SK-N-SH treated with all-trans-retinoic acid at 6 μM for 48 hours (cell line): ENCODE measurements at regions not wholly inside any gene's neighbourhood (a gene's known extent, or its start where the extent isn't known, plus 50 kb on each side); places are given as distances from the start of the nearest gene placed in this dataset.

Experiments
- ATAC-seq: fragments of 200-7000 bp; cut with Tn5 transposase; 3 replicates; pipeline ENCODE4 v1.9.1; 2020; ENCODE audit warnings: mild to moderate bottlenecking, moderate library complexity
- BACH2 ChIP-seq: fragments of 250-450 bp; sonication (Bioruptor Pico); IDR thresholded peaks from 2 replicates; pipeline ENCODE4 v1.9.0; 2021; ENCODE audit warnings: mild to moderate bottlenecking, borderline replicate concordance
- ESRRG ChIP-seq: fragments of 250-450 bp; sonication (Bioruptor Pico); IDR thresholded peaks from 2 replicates; pipeline ENCODE4 v1.6.1; 2021; ENCODE audit warnings: mild to moderate bottlenecking
- GLIS3 ChIP-seq: fragments of 250-450 bp; sonication (Bioruptor Pico); IDR thresholded peaks from 2 replicates; pipeline ENCODE4 v1.5.0; 2020; ENCODE audit warnings: mild to moderate bottlenecking, moderate library complexity
- ISL1 ChIP-seq: fragments of 250-450 bp; sonication (Bioruptor Pico); IDR thresholded peaks from 2 replicates; pipeline ENCODE4 v2.1.2; 2022; ENCODE audit warnings: mild to moderate bottlenecking, moderate library complexity
- PPARA ChIP-seq: fragments of 250-450 bp; sonication (Bioruptor Pico); IDR thresholded peaks from 2 replicates; pipeline ENCODE4 v1.5.0; 2020; ENCODE audit warnings: mild to moderate bottlenecking, borderline replicate concordance
- RARB ChIP-seq: fragments of 250-450 bp; sonication (Bioruptor Pico); IDR thresholded peaks from 2 replicates; pipeline ENCODE4 v1.8.0; 2021; ENCODE audit warnings: mild to moderate bottlenecking, moderate library complexity
- SNAI2 ChIP-seq: fragments of 250-450 bp; sonication (Bioruptor Pico); IDR thresholded peaks from 2 replicates; pipeline ENCODE4 v1.5.0; 2020; ENCODE audit warnings: mild to moderate bottlenecking, moderate library complexity
- TCF4 ChIP-seq: fragments of 250-450 bp; sonication (Bioruptor Pico); IDR thresholded peaks from 2 replicates; pipeline ENCODE4 v1.8.0; 2021; ENCODE audit warnings: mild to moderate bottlenecking, moderate library complexity, borderline replicate concordance
- TOX ChIP-seq: fragments of 250-450 bp; sonication (Bioruptor Pico); IDR thresholded peaks from 2 replicates; pipeline ENCODE4 v1.8.0; 2021; ENCODE audit warnings: mild to moderate bottlenecking, moderate library complexity, borderline replicate concordance
- ZC3H10 ChIP-seq: fragments of 250-450 bp; sonication (Bioruptor Pico); IDR thresholded peaks from 2 replicates; pipeline ENCODE4 v1.5.1; 2021; ENCODE audit warnings: mild to moderate bottlenecking, moderate library complexity
- ZFP3 ChIP-seq: fragments of 250-450 bp; sonication (Bioruptor Pico); IDR thresholded peaks from 2 replicates; pipeline ENCODE4 v1.5.0; 2020; ENCODE audit warnings: mild to moderate bottlenecking, moderate library complexity
- TF ChIP-seq, protein P1 (sequence below): fragments of 250-450 bp; sonication (Bioruptor Pico); IDR thresholded peaks from 2 replicates; pipeline ENCODE4 v1.8.0; 2021; ENCODE audit warnings: low read depth, mild to moderate bottlenecking, moderate library complexity, borderline replicate concordance
- TF ChIP-seq, protein P2 (sequence below): fragments of 250-450 bp; sonication (Bioruptor Pico); IDR thresholded peaks from 2 replicates; pipeline ENCODE4 v1.8.0; 2020; ENCODE audit warnings: mild to moderate bottlenecking, moderate library complexity, borderline replicate concordance
- TF ChIP-seq, protein P3 (sequence below): fragments of 250-450 bp; sonication (Bioruptor Pico); IDR thresholded peaks from 2 replicates; pipeline ENCODE4 v1.5.1; 2021; ENCODE audit warnings: mild to moderate bottlenecking, moderate library complexity
- TF ChIP-seq, protein P4 (sequence below): fragments of 250-450 bp; sonication (Bioruptor Pico); IDR thresholded peaks from 2 replicates; pipeline ENCODE4 v1.5.1; 2020; ENCODE audit warnings: low read depth, mild to moderate bottlenecking, moderate library complexity
- TF ChIP-seq, protein P5 (sequence below): fragments of 250-450 bp; sonication (Bioruptor Pico); IDR thresholded peaks from 2 replicates; pipeline ENCODE4 v1.5.0; 2020; ENCODE audit warnings: mild to moderate bottlenecking, moderate library complexity

DNA sequence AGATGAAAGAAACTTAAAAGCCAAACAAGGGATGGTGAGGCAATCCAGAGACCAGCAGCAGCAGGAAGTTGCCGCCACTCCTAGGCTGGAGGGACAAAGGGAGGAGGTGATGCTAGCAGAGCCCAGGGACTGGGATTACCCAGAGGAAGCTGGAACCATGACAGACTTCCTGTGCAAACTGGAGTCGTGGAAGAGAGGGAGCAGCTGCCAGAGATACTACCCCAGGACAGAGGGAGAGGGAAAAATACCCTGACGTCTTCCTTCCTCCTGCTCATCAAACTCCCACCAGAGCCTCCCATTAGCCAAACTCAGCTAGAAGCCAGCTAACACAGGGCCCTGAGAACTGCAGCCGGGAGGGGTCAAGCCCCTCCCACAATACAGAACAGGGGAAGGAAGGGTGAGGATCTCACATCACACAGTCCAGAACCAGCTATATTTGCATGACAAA is 101.2 kb upstream of the KLF3 start (continued):
- no peak for TF ChIP-seq ZFP3 (CRISPR knock-in tag)
- TF ChIP-seq, all 23 proteins: peak for 0

DNA sequence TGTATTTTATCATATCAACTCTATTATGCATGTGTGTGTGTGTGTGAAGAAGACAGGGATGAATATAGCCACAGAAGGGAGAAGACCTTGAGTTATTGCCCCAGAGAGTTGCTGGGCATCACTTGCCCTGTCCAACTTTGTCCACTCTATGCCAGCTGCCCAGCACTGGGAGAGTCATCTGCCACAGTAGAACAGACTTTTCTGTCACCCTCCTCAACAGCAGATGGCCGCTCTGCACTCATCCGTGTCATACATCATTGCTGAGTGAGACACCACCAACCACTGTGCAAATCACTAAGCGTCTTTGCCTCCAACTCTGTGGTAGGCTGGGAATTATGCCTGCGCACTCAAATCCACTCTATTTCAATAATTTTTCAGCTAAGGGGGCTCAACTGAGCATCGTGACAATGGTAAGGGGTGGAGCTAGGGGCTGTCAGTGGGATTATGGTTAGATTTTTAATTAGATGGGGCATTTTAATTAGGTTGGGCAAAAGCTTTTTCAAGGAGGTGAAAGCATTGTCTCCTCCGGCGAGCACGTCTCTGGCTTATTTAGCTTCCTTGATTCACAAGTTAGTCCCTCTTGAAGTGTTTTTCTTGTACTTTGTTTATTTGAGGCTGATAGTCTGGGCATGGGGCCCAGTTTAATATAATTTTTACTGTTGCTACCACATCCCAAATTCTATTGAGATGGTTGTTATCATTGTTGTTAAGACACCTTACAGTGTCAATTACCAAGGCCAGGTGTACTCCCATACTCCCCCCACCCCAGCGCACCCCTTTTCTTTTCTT is 100.1 kb upstream of the KLF3 start:
- TF ChIP-seq TOX (CRISPR knock-in tag) (no peak), PPARA (CRISPR knock-in tag) (no peak), ZFP3 (CRISPR knock-in tag) (no peak), GLIS3 (CRISPR knock-in tag) (no peak), SNAI2 (no peak), ISL1 (no peak), RARB (CRISPR knock-in tag) (no peak)
- TF ChIP-seq, protein P1, sequence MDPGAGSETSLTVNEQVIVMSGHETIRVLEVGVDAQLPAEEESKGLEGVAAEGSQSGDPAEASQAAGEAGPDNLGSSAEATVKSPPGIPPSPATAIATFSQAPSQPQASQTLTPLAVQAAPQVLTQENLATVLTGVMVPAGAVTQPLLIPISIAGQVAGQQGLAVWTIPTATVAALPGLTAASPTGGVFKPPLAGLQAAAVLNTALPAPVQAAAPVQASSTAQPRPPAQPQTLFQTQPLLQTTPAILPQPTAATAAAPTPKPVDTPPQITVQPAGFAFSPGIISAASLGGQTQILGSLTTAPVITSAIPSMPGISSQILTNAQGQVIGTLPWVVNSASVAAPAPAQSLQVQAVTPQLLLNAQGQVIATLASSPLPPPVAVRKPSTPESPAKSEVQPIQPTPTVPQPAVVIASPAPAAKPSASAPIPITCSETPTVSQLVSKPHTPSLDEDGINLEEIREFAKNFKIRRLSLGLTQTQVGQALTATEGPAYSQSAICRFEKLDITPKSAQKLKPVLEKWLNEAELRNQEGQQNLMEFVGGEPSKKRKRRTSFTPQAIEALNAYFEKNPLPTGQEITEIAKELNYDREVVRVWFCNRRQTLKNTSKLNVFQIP (CRISPR knock-in tag), result no peak
- TF ChIP-seq, protein P2, sequence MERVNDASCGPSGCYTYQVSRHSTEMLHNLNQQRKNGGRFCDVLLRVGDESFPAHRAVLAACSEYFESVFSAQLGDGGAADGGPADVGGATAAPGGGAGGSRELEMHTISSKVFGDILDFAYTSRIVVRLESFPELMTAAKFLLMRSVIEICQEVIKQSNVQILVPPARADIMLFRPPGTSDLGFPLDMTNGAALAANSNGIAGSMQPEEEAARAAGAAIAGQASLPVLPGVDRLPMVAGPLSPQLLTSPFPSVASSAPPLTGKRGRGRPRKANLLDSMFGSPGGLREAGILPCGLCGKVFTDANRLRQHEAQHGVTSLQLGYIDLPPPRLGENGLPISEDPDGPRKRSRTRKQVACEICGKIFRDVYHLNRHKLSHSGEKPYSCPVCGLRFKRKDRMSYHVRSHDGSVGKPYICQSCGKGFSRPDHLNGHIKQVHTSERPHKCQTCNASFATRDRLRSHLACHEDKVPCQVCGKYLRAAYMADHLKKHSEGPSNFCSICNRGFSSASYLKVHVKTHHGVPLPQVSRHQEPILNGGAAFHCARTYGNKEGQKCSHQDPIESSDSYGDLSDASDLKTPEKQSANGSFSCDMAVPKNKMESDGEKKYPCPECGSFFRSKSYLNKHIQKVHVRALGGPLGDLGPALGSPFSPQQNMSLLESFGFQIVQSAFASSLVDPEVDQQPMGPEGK (CRISPR knock-in tag), result no peak
- TF ChIP-seq, protein P3, sequence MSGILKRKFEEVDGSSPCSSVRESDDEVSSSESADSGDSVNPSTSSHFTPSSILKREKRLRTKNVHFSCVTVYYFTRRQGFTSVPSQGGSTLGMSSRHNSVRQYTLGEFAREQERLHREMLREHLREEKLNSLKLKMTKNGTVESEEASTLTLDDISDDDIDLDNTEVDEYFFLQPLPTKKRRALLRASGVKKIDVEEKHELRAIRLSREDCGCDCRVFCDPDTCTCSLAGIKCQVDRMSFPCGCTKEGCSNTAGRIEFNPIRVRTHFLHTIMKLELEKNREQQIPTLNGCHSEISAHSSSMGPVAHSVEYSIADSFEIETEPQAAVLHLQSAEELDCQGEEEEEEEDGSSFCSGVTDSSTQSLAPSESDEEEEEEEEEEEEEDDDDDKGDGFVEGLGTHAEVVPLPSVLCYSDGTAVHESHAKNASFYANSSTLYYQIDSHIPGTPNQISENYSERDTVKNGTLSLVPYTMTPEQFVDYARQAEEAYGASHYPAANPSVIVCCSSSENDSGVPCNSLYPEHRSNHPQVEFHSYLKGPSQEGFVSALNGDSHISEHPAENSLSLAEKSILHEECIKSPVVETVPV (CRISPR knock-in tag), result no peak
- TF ChIP-seq, protein P4, sequence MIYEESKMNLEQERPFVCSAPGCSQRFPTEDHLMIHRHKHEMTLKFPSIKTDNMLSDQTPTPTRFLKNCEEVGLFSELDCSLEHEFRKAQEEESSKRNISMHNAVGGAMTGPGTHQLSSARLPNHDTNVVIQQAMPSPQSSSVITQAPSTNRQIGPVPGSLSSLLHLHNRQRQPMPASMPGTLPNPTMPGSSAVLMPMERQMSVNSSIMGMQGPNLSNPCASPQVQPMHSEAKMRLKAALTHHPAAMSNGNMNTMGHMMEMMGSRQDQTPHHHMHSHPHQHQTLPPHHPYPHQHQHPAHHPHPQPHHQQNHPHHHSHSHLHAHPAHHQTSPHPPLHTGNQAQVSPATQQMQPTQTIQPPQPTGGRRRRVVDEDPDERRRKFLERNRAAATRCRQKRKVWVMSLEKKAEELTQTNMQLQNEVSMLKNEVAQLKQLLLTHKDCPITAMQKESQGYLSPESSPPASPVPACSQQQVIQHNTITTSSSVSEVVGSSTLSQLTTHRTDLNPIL (CRISPR knock-in tag), result no peak
- TF ChIP-seq, all 23 proteins: peak for 0
- no peak for ATAC-seq

DNA sequence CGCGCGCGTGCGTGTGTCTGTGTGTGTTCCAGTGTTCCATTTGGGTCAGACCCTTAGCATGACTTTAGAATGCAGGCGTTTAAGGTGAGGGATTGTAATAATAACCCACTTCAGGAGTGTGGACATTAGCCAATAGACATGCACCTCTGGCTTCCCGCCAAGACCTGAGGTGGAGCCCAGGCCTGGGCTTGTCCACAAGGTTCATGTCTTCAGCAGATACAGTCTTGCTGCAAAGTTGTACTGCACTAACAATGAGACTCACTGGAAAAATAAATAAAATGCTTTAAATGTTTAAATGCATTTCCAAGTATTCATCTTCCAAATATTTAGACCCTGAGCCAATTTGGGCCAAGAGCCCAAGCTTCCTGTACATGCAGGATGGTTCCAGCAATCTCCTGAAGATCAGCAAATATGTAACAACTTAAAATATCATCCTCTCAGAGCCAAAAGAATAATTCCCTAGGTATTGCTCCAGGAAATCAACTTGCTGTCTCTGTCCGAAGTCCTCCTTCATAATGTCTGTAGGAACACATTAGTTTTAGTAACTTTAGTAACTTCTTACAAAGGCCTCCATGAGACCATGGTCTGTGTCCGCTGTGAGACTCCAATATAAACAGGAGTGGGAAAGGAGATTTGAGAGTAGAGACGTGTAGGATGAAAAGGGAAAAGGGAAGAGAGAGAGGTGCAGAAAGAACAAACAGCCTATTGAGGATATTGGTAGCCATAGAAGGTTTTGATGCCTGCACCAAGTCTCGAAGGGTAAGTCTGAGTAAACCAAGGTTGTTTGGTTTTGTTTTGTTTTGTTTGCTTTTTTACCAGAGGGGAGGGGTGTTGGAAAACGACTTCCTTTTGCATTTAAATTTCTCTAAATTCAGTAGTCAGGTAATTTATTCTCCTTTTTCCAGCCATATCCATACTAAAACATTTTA is 98.5 kb upstream of the KLF3 start:
- TF ChIP-seq SNAI2 (no peak), TOX (CRISPR knock-in tag) (no peak)
- TF ChIP-seq, protein P1 (CRISPR knock-in tag), result no peak
- ATAC-seq, result peak; percentile 34; the same call in 2 of the 3 replicates

DNA sequence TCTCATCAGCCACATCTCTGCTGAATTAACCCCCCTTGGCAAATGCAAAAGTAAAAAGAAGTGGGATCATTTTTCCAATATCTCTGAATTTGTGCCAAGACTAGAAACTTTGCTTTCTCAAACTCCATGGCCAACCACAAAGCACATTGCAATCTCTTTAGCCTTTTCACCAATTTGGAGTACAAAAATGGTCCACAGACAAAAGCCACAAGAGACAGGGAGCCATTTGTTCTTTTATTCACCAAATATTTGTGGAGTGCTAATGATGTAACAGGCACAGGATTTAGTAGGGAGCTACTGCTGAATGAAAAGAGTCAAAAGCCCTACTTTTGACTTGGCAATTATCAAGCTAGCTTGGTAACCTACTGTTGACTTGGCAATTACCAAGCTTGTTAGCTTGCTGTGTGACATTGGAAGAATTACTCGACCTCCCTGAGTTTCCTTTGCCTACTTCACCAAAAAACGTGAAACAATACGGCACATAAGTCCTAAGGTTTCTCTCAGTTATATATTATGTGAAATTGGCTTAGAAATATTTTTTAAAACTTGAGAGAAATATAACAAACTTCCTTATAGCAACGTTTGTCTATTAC is 97.1 kb upstream of the KLF3 start:
- no peak for TF ChIP-seq BACH2 (CRISPR knock-in tag)
- no peak for TF ChIP-seq ZC3H10 (CRISPR knock-in tag)
- TF ChIP-seq TCF4 (CRISPR knock-in tag), result no peak
- no peak for TF ChIP-seq ISL1
- TF ChIP-seq SNAI2, result no peak
- no peak for ATAC-seq

DNA sequence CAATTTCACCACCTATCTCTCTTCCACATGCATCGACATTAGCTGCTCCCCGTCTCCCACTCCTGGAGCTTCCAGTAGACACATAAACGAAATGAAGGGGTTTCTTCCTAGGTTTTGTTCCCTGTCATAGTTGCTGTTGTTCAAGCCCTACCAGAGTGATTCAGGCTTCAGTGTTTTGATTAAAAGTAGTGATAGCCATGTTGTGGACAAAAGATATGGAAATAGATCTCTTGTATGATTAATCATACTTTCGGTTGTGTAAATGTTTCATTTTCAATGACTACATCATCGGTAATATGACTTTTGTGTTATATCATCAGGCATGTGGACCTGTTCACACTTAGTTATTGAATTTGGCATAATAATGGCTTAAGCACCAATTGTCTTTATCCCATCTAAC is 96.5 kb upstream of the KLF3 start:
- no peak for ATAC-seq
- TF ChIP-seq PPARA (CRISPR knock-in tag), result no peak
- no peak for TF ChIP-seq ESRRG (CRISPR knock-in tag)
- TF ChIP-seq, protein P2 (CRISPR knock-in tag), result no peak
- TF ChIP-seq, protein P5, sequence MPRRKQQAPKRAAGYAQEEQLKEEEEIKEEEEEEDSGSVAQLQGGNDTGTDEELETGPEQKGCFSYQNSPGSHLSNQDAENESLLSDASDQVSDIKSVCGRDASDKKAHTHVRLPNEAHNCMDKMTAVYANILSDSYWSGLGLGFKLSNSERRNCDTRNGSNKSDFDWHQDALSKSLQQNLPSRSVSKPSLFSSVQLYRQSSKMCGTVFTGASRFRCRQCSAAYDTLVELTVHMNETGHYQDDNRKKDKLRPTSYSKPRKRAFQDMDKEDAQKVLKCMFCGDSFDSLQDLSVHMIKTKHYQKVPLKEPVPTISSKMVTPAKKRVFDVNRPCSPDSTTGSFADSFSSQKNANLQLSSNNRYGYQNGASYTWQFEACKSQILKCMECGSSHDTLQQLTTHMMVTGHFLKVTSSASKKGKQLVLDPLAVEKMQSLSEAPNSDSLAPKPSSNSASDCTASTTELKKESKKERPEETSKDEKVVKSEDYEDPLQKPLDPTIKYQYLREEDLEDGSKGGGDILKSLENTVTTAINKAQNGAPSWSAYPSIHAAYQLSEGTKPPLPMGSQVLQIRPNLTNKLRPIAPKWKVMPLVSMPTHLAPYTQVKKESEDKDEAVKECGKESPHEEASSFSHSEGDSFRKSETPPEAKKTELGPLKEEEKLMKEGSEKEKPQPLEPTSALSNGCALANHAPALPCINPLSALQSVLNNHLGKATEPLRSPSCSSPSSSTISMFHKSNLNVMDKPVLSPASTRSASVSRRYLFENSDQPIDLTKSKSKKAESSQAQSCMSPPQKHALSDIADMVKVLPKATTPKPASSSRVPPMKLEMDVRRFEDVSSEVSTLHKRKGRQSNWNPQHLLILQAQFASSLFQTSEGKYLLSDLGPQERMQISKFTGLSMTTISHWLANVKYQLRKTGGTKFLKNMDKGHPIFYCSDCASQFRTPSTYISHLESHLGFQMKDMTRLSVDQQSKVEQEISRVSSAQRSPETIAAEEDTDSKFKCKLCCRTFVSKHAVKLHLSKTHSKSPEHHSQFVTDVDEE (CRISPR knock-in tag), result no peak
- no peak for TF ChIP-seq BACH2 (CRISPR knock-in tag)
